ENCODE measurements at regions not wholly inside any gene's neighbourhood (a gene's known extent, or its start where the extent isn't known, plus 50 kb on each side); places are given as distances from the start of the nearest gene placed in this dataset.

DNA sequence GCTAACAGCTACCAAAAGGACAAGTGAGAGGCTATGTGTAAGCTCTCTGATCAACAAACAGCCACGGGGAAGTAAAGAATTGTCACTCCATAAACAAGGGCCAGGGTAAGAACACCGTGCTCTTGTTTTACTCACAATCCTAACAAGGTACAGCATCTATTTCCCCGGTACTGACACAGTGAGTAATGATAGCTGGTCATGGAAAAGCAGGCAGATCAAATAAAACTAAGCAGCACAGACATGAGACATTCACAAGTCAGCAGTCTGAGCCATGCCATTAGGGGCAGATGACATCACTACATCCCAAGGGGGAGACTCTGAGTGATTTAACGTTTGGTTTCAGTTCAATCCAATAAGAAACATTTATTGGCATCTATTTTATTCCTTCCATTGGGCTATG lies 54.4 kb downstream of the ARL6IP4 start:
- no peak for DNase-seq
- no peak overlapping the region for H3K27ac ChIP-seq

DNA sequence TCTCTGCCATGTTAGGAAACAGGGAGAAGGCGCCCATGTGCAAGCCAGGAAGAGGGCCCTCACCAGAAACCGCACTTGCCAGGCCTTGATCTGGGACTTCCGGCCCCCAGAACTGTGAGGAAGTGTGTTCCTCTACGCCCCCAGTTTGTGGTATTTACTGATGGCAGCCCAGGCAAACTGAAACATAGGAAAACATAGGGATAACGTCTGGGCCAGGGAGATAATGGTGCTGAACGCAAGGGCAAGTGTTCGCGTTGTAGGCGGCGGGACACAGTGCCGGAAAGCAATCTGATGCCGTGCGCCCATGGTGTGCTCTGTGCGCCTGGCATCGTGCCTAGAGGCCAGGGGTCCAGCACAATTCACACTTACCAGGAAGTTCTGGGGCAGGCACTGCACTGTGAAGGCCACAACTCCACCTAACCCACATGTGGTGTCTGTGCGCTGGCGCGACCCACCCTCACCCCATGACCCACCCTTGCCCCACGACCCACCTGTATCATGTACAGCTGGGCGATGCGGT lies 53.6 kb downstream of the ARL6IP4 start:
- TF ChIP-seq POLR2A (IDR thresholded peaks at IDR 0.05) (no peak), EP300 (IDR thresholded peaks at IDR 0.05) (no peak)
- TF ChIP-seq, protein P1, sequence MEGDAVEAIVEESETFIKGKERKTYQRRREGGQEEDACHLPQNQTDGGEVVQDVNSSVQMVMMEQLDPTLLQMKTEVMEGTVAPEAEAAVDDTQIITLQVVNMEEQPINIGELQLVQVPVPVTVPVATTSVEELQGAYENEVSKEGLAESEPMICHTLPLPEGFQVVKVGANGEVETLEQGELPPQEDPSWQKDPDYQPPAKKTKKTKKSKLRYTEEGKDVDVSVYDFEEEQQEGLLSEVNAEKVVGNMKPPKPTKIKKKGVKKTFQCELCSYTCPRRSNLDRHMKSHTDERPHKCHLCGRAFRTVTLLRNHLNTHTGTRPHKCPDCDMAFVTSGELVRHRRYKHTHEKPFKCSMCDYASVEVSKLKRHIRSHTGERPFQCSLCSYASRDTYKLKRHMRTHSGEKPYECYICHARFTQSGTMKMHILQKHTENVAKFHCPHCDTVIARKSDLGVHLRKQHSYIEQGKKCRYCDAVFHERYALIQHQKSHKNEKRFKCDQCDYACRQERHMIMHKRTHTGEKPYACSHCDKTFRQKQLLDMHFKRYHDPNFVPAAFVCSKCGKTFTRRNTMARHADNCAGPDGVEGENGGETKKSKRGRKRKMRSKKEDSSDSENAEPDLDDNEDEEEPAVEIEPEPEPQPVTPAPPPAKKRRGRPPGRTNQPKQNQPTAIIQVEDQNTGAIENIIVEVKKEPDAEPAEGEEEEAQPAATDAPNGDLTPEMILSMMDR (IDR thresholded peaks at IDR 0.05), result no peak
- H3K36me3 ChIP-seq, result no peaks in the 10 kb centered on the region

More for the DNA sequence above, 54.4 kb downstream of the ARL6IP4 start:
- 51 to 67% (median 61%) methylated on average over 4 of the region's 4 CpGs for WGBS, 3 donors
- no peaks in the 10 kb centered on the region for H3K4me1 ChIP-seq (ENCODE audit: insufficient read depth)
- no peaks in the 10 kb centered on the region for H3K27me3 ChIP-seq
- no peaks in the 10 kb centered on the region for H3K9me3 ChIP-seq
- H3K4me3 ChIP-seq, result no peak overlapping the region
- intact Hi-C loops (cut with DNase I), result no loop called here
- no peak for TF ChIP-seq POLR2A (IDR thresholded peaks at IDR 0.05)
- TF ChIP-seq EP300 (IDR thresholded peaks at IDR 0.05), result no peak
- TF ChIP-seq, protein P1 (IDR thresholded peaks at IDR 0.05), result no peak
- no peaks in the 10 kb centered on the region for H3K36me3 ChIP-seq

DNA sequence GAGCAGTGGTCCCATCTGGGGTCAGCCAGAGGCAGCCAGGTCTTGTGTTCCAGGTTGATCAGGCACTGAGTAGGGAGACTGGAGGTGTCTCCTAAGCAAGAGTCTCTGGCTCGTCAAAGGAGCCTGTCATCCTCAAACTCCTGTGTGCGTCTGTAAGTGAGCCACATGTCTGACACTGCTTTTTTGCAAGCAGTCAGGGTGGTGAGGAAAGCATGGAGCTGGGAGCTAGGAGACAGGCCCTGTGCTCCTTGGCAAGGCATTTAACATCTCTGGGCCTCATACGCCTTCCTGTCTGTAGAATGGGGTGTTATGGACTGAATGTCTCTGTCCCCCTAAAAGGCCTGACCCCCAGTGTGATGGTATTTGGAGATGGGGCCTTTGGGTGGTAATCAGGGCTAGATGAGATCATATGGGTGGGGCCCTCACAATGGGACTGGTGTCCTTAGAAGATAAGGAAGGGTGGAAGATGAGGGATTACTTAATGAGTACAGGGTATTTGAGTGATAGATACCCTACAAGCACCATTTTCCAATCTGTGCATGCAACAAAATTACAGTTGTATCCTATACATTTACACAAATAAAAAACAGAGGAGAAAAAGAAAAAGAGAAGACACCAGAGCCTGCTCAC lies 53.0 kb downstream of the ARL6IP4 start:
- Histone ChIP-seq H3K4me3 (no peak overlapping the region), H3K27me3 (no peaks in the 10 kb centered on the region), H3K36me3 (no peaks in the 10 kb centered on the region), H3K9me3 (no peaks in the 10 kb centered on the region), H3K27ac (no peak overlapping the region), H3K4me1 (ENCODE audit: insufficient read depth) (no peaks in the 10 kb centered on the region)
- no peak for DNase-seq
- WGBS, 3 donors, result 89 to 97% (median 94%) methylated on average over 3 of the region's 3 CpGs
- TF ChIP-seq EP300 (IDR thresholded peaks at IDR 0.05), result no peak
- TF ChIP-seq POLR2A (IDR thresholded peaks at IDR 0.05), result no peak
- TF ChIP-seq, protein P1 (IDR thresholded peaks at IDR 0.05), result no peak
- intact Hi-C loops (cut with DNase I), result no loop called here

More for the DNA sequence above, 53.6 kb downstream of the ARL6IP4 start:
- H3K9me3 ChIP-seq, result no peaks in the 10 kb centered on the region
- intact Hi-C loops (cut with DNase I), result no loop called here
- no peaks in the 10 kb centered on the region for H3K27me3 ChIP-seq
- H3K4me3 ChIP-seq, result no peak overlapping the region
- peak in 1 of 5 donors; percentile 53 for DNase-seq
- WGBS, 3 donors, result 66 to 83% (median 70%) methylated on average over 21 of the region's 21 CpGs
- H3K4me1 ChIP-seq (ENCODE audit: insufficient read depth), result no peaks in the 10 kb centered on the region
- no peak overlapping the region for H3K27ac ChIP-seq

DNA sequence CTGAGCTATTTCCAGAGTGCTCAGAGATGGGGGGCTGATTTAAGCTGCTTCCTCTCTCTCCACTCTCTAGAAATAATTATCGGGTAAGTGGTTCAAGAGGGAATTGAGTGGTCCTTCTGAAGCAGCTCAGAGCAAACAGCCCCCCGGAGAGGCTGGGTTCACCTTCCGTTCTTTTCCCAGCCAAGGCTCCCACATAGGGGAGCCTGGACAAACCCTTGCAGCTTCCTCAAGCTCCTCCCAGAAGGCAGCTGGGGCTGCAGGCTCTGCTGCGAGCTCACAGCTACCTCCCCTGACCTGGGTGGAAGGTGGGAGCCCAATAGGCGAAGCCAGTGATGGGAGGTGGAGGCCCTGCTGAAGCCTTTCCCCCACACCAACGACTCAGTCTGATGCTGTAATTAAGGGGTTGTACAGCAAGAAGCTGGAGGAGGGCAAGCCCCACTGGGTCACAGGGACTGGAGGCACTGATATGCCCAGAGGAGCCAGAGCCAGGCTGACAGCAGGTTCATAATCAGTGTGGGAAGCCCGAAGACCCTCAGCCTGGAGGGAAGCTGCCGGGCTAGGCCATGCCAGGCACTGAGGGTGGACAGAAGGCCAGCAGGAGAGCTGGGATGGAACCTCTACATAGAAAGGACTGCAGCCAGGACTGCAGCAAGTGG lies 52.4 kb downstream of the ARL6IP4 start:
- DNase-seq, result no peak
- H3K9me3 ChIP-seq, result no peaks in the 10 kb centered on the region
- H3K27ac ChIP-seq, result no peak overlapping the region
- H3K4me1 ChIP-seq (ENCODE audit: insufficient read depth), result no peaks in the 10 kb centered on the region
- no peaks in the 10 kb centered on the region for H3K27me3 ChIP-seq
- TF ChIP-seq, protein P1 (IDR thresholded peaks at IDR 0.05), result no peak
- no peak for TF ChIP-seq EP300 (IDR thresholded peaks at IDR 0.05)
- no peak for TF ChIP-seq POLR2A (IDR thresholded peaks at IDR 0.05)
- 81 to 87% (median 82%) methylated on average over 8 of the region's 8 CpGs for WGBS, 3 donors
- H3K4me3 ChIP-seq, result no peak overlapping the region
- H3K36me3 ChIP-seq, result no peaks in the 10 kb centered on the region
- intact Hi-C loops (cut with DNase I), result no loop called here

Data from ovary (tissue), 7 donors.